ENCODE measurements at regions not wholly inside any gene's neighbourhood (a gene's known extent, or its start where the extent isn't known, plus 50 kb on each side); places are given as distances from the start of the nearest gene placed in this dataset.
A peak's percentile ranks its signal among the peaks of the same experiment; 100 is the strongest.

DNA sequence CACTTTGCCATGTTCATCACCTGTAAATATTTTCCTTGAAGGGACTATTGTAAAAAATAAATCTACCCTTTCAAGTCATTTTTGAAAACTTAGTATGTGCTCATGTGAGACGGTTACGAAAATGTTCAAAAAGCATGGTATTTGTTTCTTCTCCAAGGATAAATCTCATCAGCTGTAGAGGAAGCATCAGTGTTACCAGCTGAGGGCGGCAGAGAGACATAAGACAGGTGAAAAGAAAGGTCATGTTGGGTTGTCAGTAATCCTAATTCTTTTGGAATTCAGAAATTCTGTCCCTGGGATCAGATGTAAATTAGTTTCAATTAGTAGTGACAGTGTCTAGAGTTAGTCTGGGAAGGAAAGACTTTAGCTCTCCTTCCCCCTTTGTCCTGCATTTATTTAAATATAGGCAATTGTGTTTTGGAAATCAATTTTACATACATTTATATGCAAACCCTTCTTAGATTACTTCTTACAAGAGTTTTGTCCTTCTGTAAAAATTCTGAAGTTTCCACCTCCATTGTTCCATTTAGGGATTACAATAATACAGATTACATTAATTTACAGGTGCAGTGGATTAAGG is 791.9 kb upstream of the CDH6 start:
- Histone ChIP-seq H2BK12ac (ENCODE audit: insufficient read length, low read depth, low read length) (no peak overlapping the region), H3K4ac (ENCODE audit: low read depth, low read length) (no peak overlapping the region), H3K23ac (ENCODE audit: insufficient read length, low read depth, low read length) (no peak overlapping the region), H3K79me1 (ENCODE audit: insufficient read depth, low read depth, low read length, poor library complexity, severe bottlenecking) (no peaks in the 10 kb centered on the region), H2BK120ac (ENCODE audit: low read depth, low read length, poor library complexity, severe bottlenecking) (no peak overlapping the region), H4K20me1 (ENCODE audit: control insufficient read depth, insufficient read depth, insufficient read length) (no peaks in the 10 kb centered on the region), H4K91ac (ENCODE audit: insufficient read length, low read depth, low read length) (no peak overlapping the region), H2AK5ac (ENCODE audit: insufficient read length, low read length) (no peak overlapping the region), H2BK5ac (ENCODE audit: insufficient read length, low read length) (no peak overlapping the region), H3K4me1 (ENCODE audit: insufficient read depth, low read length) (no peaks in the 10 kb centered on the region), H3K27ac (ENCODE audit: insufficient read length, low read depth, low read length) (no peak overlapping the region), H3K9ac (ENCODE audit: extremely low read depth, insufficient read length, low read length) (no peak overlapping the region), H3K9me3 (ENCODE audit: control insufficient read depth, low read depth, low read length) (no peaks in the 10 kb centered on the region), H4K5ac (ENCODE audit: insufficient read length, low read depth, low read length) (no peak overlapping the region), H2AFZ (ENCODE audit: low read length) (no peak overlapping the region), H2BK20ac (ENCODE audit: low read depth, low read length, poor library complexity, severe bottlenecking) (no peak overlapping the region), H3K27me3 (ENCODE audit: insufficient read depth, low read length) (no peaks in the 10 kb centered on the region), H3K79me2 (ENCODE audit: insufficient read depth, low read length) (no peaks in the 10 kb centered on the region), H3T11ph (ENCODE audit: low read length) (no peak overlapping the region), H2BK15ac (ENCODE audit: low read depth, low read length) (no peak overlapping the region), H3K18ac (ENCODE audit: insufficient read length, low read depth, low read length) (no peak overlapping the region), H3K23me2 (ENCODE audit: insufficient read length, low read depth, low read length, poor library complexity, severe bottlenecking) (no peaks in the 10 kb centered on the region), H3K4me2 (ENCODE audit: insufficient read depth, insufficient read length, low read length) (no peak overlapping the region), H3K56ac (ENCODE audit: insufficient read length, low read depth, low read length) (no peak overlapping the region), H4K8ac (replicated peaks; ENCODE audit: insufficient read length, low read depth, low read length) (no peak overlapping the region), H3K14ac (ENCODE audit: insufficient read depth, low read length) (no peak overlapping the region)
- Mint-ChIP-seq H3K36me3 (ENCODE audit: insufficient read depth in 1 of 3, low read depth in 3 of 3) (no peaks in the 10 kb centered on the region), H3K9me3 (no peaks in the 10 kb centered on the region), H3K27me3 (ENCODE audit: low read depth) (no peaks in the 10 kb centered on the region), H3K27ac (no peak overlapping the region), H3K4me1 (peaks cover 4 to 7% of the 10 kb centered on the region in 2 experiments), H3K4me3 (no peak overlapping the region)
- WGBS (ENCODE audit: extremely low coverage, insufficient read length, low lambda C conversion rate) = no CpG with 5 or more reads among the region's 3 CpGs
- peak; percentile 43 for DNase-seq
- TF ChIP-seq, protein P1, sequence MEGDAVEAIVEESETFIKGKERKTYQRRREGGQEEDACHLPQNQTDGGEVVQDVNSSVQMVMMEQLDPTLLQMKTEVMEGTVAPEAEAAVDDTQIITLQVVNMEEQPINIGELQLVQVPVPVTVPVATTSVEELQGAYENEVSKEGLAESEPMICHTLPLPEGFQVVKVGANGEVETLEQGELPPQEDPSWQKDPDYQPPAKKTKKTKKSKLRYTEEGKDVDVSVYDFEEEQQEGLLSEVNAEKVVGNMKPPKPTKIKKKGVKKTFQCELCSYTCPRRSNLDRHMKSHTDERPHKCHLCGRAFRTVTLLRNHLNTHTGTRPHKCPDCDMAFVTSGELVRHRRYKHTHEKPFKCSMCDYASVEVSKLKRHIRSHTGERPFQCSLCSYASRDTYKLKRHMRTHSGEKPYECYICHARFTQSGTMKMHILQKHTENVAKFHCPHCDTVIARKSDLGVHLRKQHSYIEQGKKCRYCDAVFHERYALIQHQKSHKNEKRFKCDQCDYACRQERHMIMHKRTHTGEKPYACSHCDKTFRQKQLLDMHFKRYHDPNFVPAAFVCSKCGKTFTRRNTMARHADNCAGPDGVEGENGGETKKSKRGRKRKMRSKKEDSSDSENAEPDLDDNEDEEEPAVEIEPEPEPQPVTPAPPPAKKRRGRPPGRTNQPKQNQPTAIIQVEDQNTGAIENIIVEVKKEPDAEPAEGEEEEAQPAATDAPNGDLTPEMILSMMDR (conservative IDR thresholded peaks at IDR 0.05) = peak; percentile 79

All from H9 (cell line).